Muscle of leg (tissue), 3 donors: ENCODE measurements at regions not wholly inside any gene's neighbourhood (a gene's known extent, or its start where the extent isn't known, plus 50 kb on each side); places are given as distances from the start of the nearest gene placed in this dataset.

Source experiments
- DNase-seq: peaks from one replicate; pipeline ENCODE4 v3.0.0; 2013
- H3K27ac ChIP-seq: one replicate; pipeline ENCODE4 v1.5.1; 2013; ENCODE audit warnings: mild to moderate bottlenecking, low read length, control low read depth
- H3K27me3 ChIP-seq: one replicate; pipeline ENCODE4 v1.6.1; 2013; ENCODE audit warnings: low read length; ENCODE audit not compliant: control insufficient read depth, insufficient read depth
- H3K36me3 ChIP-seq: one replicate; pipeline ENCODE4 v1.6.1; 2013; ENCODE audit warnings: low read length; ENCODE audit not compliant: control insufficient read depth, insufficient read depth
- H3K4me1 ChIP-seq: one replicate; pipeline ENCODE4 v1.6.1; 2013; ENCODE audit warnings: low read length; ENCODE audit not compliant: control insufficient read depth, insufficient read depth
- H3K4me3 ChIP-seq: one replicate; pipeline ENCODE4 v1.5.1; 2013; ENCODE audit warnings: low read length, control low read depth
- H3K9me3 ChIP-seq: replicated peaks from 2 replicates; pipeline ENCODE4 v1.6.1; 2013; ENCODE audit warnings: low read depth, low read length; ENCODE audit not compliant: control insufficient read depth
- WGBS: methylation state at CpG from one replicate; pipeline ENCODE4 v1.1.5; 2013; ENCODE audit warnings: missing lambda C conversion rate; ENCODE audit not compliant: insufficient coverage; 5-methylcytosine and 5-hydroxymethylcytosine counted together

GRCh38 chr6:91711518-91711917 lies 1124.6 kb upstream of the MAP3K7 start:
- H3K4me3 ChIP-seq: no peak overlapping the region
- no peak for DNase-seq
- H3K36me3 ChIP-seq: no peaks in the 10 kb centered on the region
- no peaks in the 10 kb centered on the region for H3K27me3 ChIP-seq
- no peaks in the 10 kb centered on the region for H3K4me1 ChIP-seq
- no peaks in the 10 kb centered on the region for H3K9me3 ChIP-seq
- no peak overlapping the region for H3K27ac ChIP-seq
- WGBS: no CpG with 5 or more reads among the region's 2 CpGs

DNA sequence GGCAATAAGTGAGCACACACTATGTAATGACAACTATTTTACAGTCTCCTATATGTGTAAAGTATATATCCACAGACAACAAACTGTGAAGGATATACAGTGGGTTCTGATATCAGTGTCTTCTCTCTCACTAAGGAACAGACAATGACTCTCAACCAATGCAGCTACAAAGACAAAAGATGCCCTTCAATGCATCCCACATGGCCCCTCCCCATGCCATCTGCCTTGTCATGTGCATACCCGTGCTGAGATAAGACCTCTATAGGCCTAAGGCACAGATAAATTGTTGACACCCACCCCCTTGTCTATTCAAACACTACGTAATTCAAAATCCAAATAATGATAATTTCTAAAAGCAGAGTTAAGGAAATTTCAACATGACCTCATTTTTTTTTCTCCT lies 1123.5 kb upstream of the MAP3K7 start:
- Histone ChIP-seq H3K4me1 (no peaks in the 10 kb centered on the region), H3K27ac (no peak overlapping the region), H3K9me3 (no peaks in the 10 kb centered on the region), H3K36me3 (no peaks in the 10 kb centered on the region), H3K4me3 (no peak overlapping the region), H3K27me3 (no peaks in the 10 kb centered on the region)
- no peak for DNase-seq
- no CpG with 5 or more reads among the region's 2 CpGs for WGBS

DNA sequence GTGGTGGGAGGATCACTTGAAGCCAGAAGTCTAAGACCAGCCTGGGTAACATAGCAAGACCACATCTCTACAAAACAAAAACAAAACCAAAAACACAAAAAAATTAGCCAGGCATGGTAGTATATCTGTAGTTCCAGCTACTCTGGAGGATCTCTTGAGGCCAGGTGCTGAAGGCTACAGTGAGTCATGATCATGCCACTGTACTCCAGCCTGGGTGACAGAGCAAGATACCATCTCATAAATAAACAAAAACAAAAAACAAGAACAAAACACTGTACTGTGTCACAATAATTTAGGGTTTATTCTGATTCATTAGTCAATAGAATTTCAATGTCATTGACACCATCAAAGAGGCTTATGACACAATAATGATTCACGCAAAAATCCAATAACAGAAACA lies 1121.7 kb upstream of the MAP3K7 start:
- H3K36me3 ChIP-seq: no peaks in the 10 kb centered on the region
- no peak overlapping the region for H3K4me3 ChIP-seq
- H3K4me1 ChIP-seq: no peaks in the 10 kb centered on the region
- no CpG with 5 or more reads among the region's 1 CpG for WGBS
- H3K27me3 ChIP-seq: no peaks in the 10 kb centered on the region
- DNase-seq: no peak
- no peak overlapping the region for H3K27ac ChIP-seq
- H3K9me3 ChIP-seq: no peaks in the 10 kb centered on the region

GRCh38 chr6:91705646-91706045 lies 1118.8 kb upstream of the MAP3K7 start:
- WGBS: no CpG with 5 or more reads among the region's 3 CpGs

GRCh38 chr6:91704531-91704930 lies 1117.7 kb upstream of the MAP3K7 start:
- no peaks in the 10 kb centered on the region for H3K9me3 ChIP-seq
- WGBS: 80% methylated on average over 1 of the region's 2 CpGs
- H3K4me3 ChIP-seq: no peak overlapping the region
- no peaks in the 10 kb centered on the region for H3K27me3 ChIP-seq
- no peaks in the 10 kb centered on the region for H3K4me1 ChIP-seq
- H3K27ac ChIP-seq: no peak overlapping the region
- no peak for DNase-seq
- H3K36me3 ChIP-seq: no peaks in the 10 kb centered on the region

More at GRCh38 chr6:91705646-91706045, 1118.8 kb upstream of the MAP3K7 start:
- H3K9me3 ChIP-seq: no peaks in the 10 kb centered on the region
- no peaks in the 10 kb centered on the region for H3K27me3 ChIP-seq
- no peaks in the 10 kb centered on the region for H3K4me1 ChIP-seq
- H3K4me3 ChIP-seq: no peak overlapping the region
- no peak overlapping the region for H3K27ac ChIP-seq
- H3K36me3 ChIP-seq: no peaks in the 10 kb centered on the region
- no peak for DNase-seq

GRCh38 chr6:91697010-91697695 lies 1110.3 kb upstream of the MAP3K7 start:
- H3K9me3 ChIP-seq: no peaks in the 10 kb centered on the region
- H3K36me3 ChIP-seq: no peaks in the 10 kb centered on the region
- WGBS: no CpG with 5 or more reads among the region's 3 CpGs
- no peak overlapping the region for H3K4me3 ChIP-seq
- H3K27ac ChIP-seq: no peak overlapping the region
- no peak for DNase-seq
- no peaks in the 10 kb centered on the region for H3K4me1 ChIP-seq
- no peaks in the 10 kb centered on the region for H3K27me3 ChIP-seq

DNA sequence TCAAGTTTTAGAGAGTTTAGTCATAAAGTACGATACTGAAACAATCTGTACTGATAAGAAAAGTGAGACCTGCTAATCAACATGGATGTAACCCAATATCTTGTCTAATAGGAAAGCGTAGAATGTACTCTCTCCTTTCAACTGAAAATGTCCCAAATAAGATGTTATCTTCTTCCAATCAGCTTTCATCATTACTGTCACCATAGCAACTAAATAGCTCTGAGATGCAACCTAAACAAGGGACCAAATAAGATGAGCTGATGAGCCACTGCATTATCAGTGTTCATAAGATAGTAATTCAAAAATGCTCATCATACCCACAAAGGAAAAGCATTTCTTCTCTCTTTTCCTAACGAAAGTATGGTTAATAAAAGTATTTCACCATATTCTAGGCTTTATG lies 1108.3 kb upstream of the MAP3K7 start:
- H3K9me3 ChIP-seq: no peaks in the 10 kb centered on the region
- DNase-seq: no peak
- no peak overlapping the region for H3K27ac ChIP-seq
- WGBS: no CpG with 5 or more reads among the region's 3 CpGs
- H3K36me3 ChIP-seq: no peaks in the 10 kb centered on the region
- no peaks in the 10 kb centered on the region for H3K27me3 ChIP-seq
- H3K4me1 ChIP-seq: no peaks in the 10 kb centered on the region
- no peak overlapping the region for H3K4me3 ChIP-seq

DNA sequence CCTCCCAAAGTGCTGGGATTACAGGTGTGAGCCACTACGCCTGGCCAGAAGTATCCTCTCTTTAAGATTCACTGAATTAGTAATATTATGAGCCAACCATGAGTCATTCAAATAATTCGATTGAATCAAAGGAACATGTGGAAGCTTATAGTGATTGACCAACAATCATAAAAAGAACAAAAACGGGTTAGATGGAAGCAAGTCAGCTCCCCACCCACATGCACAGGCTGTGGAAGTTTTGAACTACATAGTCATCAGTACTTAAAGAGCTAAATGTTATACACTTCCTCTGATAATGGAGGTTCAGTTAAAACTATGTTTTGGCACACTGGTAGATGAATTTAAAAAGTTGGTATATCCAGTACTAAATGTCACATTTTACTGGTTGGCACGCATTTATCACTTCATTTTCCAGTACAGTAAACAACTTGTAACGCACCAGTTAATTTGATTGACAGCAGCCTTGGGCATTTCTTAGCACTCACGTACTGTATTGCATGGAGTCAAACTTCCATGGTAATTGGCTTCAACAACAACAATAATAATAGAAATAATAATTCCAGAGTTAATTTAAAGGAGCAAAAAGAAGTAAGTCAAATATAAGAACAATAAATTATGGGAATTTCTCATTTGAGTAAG lies 1107.3 kb upstream of the MAP3K7 start:
- WGBS: no CpG with 5 or more reads among the region's 6 CpGs
- no peaks in the 10 kb centered on the region for H3K36me3 ChIP-seq
- no peaks in the 10 kb centered on the region for H3K27me3 ChIP-seq
- H3K27ac ChIP-seq: no peak overlapping the region
- H3K9me3 ChIP-seq: no peaks in the 10 kb centered on the region
- no peak for DNase-seq
- H3K4me3 ChIP-seq: no peak overlapping the region
- no peaks in the 10 kb centered on the region for H3K4me1 ChIP-seq

GRCh38 chr6:91691449-91691848 lies 1104.6 kb upstream of the MAP3K7 start:
- Histone ChIP-seq H3K4me3 (no peak overlapping the region), H3K27me3 (no peaks in the 10 kb centered on the region), H3K27ac (no peak overlapping the region), H3K4me1 (no peaks in the 10 kb centered on the region), H3K36me3 (no peaks in the 10 kb centered on the region), H3K9me3 (no peaks in the 10 kb centered on the region)
- WGBS: 94% methylated on average over 5 of the region's 6 CpGs
- DNase-seq: no peak

GRCh38 chr6:91683240-91683639 lies 1096.4 kb upstream of the MAP3K7 start:
- no peaks in the 10 kb centered on the region for H3K36me3 ChIP-seq
- H3K9me3 ChIP-seq: no peaks in the 10 kb centered on the region
- H3K27me3 ChIP-seq: no peaks in the 10 kb centered on the region
- no peak overlapping the region for H3K4me3 ChIP-seq
- no peaks in the 10 kb centered on the region for H3K4me1 ChIP-seq
- H3K27ac ChIP-seq: no peak overlapping the region
- WGBS: 52% methylated on average over 2 of the region's 4 CpGs
- DNase-seq: no peak
